OCI-LY1 (cell line): ENCODE measurements at regions not wholly inside any gene's neighbourhood (a gene's known extent, or its start where the extent isn't known, plus 50 kb on each side); places are given as distances from the start of the nearest gene placed in this dataset.
A peak's percentile ranks its signal among the peaks of the same experiment; 100 is the strongest.
"Not testable (repeated sequence)": the region's sequence is repeated elsewhere in the genome, so short reads cannot be mapped to it uniquely, and the experiment has no call there.

ENCODE experiments used
- H2AFZ ChIP-seq: fragments of 200-600 bp; sonication (generic), shearing (Covaris generic); 2 replicates; pipeline ENCODE4 v1.6.0; 2014; ENCODE audit warnings: antibody characterized with exemption, mild to moderate bottlenecking, low read length
- H3F3A ChIP-seq: fragments of 200-600 bp; sonication (generic), shearing (Covaris generic); 2 replicates; pipeline ENCODE4 v1.6.0; 2014; ENCODE audit warnings: mild to moderate bottlenecking, antibody characterized with exemption, low read length, moderate library complexity; ENCODE audit not compliant: insufficient read depth
- H3K27ac ChIP-seq: fragments of 200-600 bp; sonication (generic); 2 replicates; pipeline ENCODE4 v1.5.1; 2014; ENCODE audit warnings: low read length, mixed run types, mild to moderate bottlenecking, low read depth; ENCODE audit not compliant: poor library complexity, severe bottlenecking
- H3K27me3 ChIP-seq: fragments of 200-600 bp; sonication (generic); 2 replicates; pipeline ENCODE4 v1.6.0; 2014; ENCODE audit warnings: antibody characterized with exemption, mild to moderate bottlenecking, low read length, moderate library complexity; ENCODE audit not compliant: insufficient read depth
- H3K36me3 ChIP-seq: fragments of 200-600 bp; sonication (generic); 2 replicates; pipeline ENCODE4 v1.6.1; 2014; ENCODE audit warnings: mild to moderate bottlenecking, antibody characterized with exemption, low read length, moderate library complexity, mixed read lengths; ENCODE audit not compliant: insufficient read depth
- H3K4me1 ChIP-seq: fragments of 200-600 bp; sonication (generic); 2 replicates; pipeline ENCODE4 v1.5.1; 2014; ENCODE audit warnings: mild to moderate bottlenecking, low read length, moderate library complexity; ENCODE audit not compliant: insufficient read depth, severe bottlenecking
- H3K4me2 ChIP-seq: fragments of 200-600 bp; sonication (generic), shearing (Covaris generic); 2 replicates; pipeline ENCODE4 v1.6.1; 2014; ENCODE audit warnings: low read length
- H3K4me3 ChIP-seq: fragments of 200-600 bp; sonication (generic); 2 replicates; pipeline ENCODE4 v1.5.1; 2014; ENCODE audit warnings: low read length, low read depth, mild to moderate bottlenecking, mixed read lengths; ENCODE audit not compliant: poor library complexity, severe bottlenecking
- H3K79me2 ChIP-seq: fragments of 200-600 bp; shearing (Covaris generic); 2 replicates; pipeline ENCODE4 v1.6.1; 2016; ENCODE audit warnings: mixed run types, low read length, mixed read lengths; ENCODE audit not compliant: insufficient read depth
- H3K9ac ChIP-seq: fragments of 200-600 bp; sonication (generic), shearing (Covaris generic); 2 replicates; pipeline ENCODE4 v1.6.1; 2014; ENCODE audit warnings: mild to moderate bottlenecking, low read length, mixed read lengths
- H3K9me2 ChIP-seq: fragments of 200-600 bp; sonication (generic), shearing (Covaris generic); 2 replicates; pipeline ENCODE4 v1.6.1; 2014; ENCODE audit warnings: low read depth, mild to moderate bottlenecking, low read length, mixed read lengths
- H3K9me3 ChIP-seq: fragments of 200-600 bp; shearing (Covaris generic); 2 replicates; pipeline ENCODE4 v1.6.1; 2014; ENCODE audit warnings: low read length, mixed read lengths
- H4K20me1 ChIP-seq: fragments of 200-600 bp; sonication (generic), shearing (Covaris generic); 2 replicates; pipeline ENCODE4 v1.6.0; 2016; ENCODE audit warnings: mild to moderate bottlenecking, low read length; ENCODE audit not compliant: insufficient read depth
- EZH2 ChIP-seq: fragments of 200-600 bp; sonication (generic), shearing (Covaris generic); IDR thresholded peaks from 2 replicates; pipeline ENCODE4 v1.8.0; 2017; ENCODE audit warnings: borderline replicate concordance, mixed run types, mild to moderate bottlenecking, antibody characterized with exemption, low read length, moderate library complexity, mixed read lengths
- TF ChIP-seq, protein P1 (sequence below): fragments of 200-600 bp; sonication (generic), shearing (Covaris generic); IDR thresholded peaks from 2 replicates; pipeline ENCODE4 v1.5.1; 2017; ENCODE audit warnings: mild to moderate bottlenecking, antibody characterized with exemption, low read length, moderate library complexity, mixed read lengths

DNA sequence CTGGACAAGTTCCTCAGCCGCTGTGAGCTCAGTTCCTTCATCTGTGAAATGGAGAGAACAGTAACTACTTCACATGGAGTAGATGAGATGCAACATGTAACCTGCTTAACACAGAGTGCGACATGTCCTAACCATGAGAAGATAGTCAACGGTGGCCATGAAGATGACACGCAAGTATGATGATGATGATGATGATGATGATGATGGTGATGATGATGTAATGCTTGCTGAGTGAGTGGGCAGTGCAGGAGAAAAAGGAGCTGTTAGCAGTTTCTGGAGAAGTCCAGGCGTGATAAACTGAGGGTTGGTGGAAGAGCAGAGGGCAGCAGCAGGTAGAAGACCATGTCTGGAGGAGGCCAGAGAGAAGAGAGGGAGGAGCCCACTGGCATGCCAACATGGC is 90.8 kb upstream of the CD82 start:
- H3K9me2 ChIP-seq: no peaks in the 10 kb centered on the region
- no peak overlapping the region for H2AFZ ChIP-seq
- no peaks in the 10 kb centered on the region for H3K4me1 ChIP-seq
- H3K36me3 ChIP-seq: no peaks in the 10 kb centered on the region
- H3K27me3 ChIP-seq: no peaks in the 10 kb centered on the region
- H3K9me3 ChIP-seq: no peaks in the 10 kb centered on the region
- no peaks in the 10 kb centered on the region for H4K20me1 ChIP-seq
- H3F3A ChIP-seq: no peaks in the 10 kb centered on the region
- H3K79me2 ChIP-seq: no peaks in the 10 kb centered on the region
- no peak overlapping the region for H3K4me2 ChIP-seq
- no peak overlapping the region for H3K4me3 ChIP-seq
- H3K9ac ChIP-seq: no peak overlapping the region
- H3K27ac ChIP-seq: no peak overlapping the region
- no peak for TF ChIP-seq EZH2
- TF ChIP-seq, protein P1, sequence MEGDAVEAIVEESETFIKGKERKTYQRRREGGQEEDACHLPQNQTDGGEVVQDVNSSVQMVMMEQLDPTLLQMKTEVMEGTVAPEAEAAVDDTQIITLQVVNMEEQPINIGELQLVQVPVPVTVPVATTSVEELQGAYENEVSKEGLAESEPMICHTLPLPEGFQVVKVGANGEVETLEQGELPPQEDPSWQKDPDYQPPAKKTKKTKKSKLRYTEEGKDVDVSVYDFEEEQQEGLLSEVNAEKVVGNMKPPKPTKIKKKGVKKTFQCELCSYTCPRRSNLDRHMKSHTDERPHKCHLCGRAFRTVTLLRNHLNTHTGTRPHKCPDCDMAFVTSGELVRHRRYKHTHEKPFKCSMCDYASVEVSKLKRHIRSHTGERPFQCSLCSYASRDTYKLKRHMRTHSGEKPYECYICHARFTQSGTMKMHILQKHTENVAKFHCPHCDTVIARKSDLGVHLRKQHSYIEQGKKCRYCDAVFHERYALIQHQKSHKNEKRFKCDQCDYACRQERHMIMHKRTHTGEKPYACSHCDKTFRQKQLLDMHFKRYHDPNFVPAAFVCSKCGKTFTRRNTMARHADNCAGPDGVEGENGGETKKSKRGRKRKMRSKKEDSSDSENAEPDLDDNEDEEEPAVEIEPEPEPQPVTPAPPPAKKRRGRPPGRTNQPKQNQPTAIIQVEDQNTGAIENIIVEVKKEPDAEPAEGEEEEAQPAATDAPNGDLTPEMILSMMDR: no peak

DNA sequence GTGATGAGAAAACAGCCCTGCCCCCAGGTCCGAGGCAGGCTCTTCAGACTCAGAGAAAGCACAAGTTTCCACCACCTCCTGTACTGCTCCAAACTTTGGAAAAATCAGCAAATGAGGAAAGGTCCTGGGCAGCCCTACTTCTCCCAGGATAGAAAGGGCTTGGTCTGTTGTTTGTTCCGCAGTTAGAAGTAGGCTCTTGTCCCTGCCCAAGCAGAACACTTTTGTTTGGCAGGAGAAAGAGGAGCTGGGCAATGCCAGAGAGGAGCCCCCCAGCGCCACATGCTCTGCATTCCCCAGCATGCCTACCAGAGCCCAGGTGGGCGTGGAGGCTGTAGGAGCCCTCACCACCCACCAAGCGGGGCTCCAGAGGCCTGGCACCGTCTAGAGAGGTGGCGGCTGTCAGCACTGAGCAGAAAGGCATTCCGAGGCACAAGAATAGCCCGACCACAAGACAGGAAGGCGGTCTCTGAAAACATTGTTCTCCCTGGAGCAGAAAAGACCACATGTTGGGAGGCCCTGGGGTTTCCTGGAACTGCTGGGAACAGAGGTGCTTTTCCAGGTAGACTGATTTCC is 90.3 kb upstream of the CD82 start:
- no peak overlapping the region for H2AFZ ChIP-seq
- H3K4me2 ChIP-seq: no peak overlapping the region
- H3K9ac ChIP-seq: no peak overlapping the region
- H3K4me1 ChIP-seq: no peaks in the 10 kb centered on the region
- H3F3A ChIP-seq: no peaks in the 10 kb centered on the region
- no peaks in the 10 kb centered on the region for H3K36me3 ChIP-seq
- H3K79me2 ChIP-seq: no peaks in the 10 kb centered on the region
- no peaks in the 10 kb centered on the region for H3K9me3 ChIP-seq
- no peak overlapping the region for H3K4me3 ChIP-seq
- no peaks in the 10 kb centered on the region for H4K20me1 ChIP-seq
- H3K9me2 ChIP-seq: no peaks in the 10 kb centered on the region
- H3K27ac ChIP-seq: no peak overlapping the region
- TF ChIP-seq, protein P1: no peak
- no peak for TF ChIP-seq EZH2
- H3K27me3 ChIP-seq: no peaks in the 10 kb centered on the region

DNA sequence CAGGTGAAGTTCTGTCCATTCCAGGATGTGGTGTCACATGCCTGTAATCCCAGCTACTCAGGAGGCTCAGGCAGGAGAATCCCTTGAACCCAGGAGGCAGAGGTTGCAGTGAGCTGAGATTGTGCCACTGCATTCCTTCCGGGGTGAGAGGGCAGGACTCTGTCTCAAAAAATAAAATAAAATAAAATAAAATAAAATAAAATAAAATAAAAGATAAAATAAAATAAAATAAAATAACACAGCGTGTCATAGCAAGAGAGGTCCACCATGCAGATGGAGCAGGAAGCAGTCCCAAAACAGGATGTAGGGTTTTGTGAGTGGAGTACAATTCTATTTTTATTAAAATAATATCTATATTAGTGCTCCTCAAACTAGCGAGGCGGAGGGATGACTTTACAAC is 83.1 kb upstream of the CD82 start:
- not testable (repeated sequence) for H3K27me3 ChIP-seq, H3K79me2 ChIP-seq, H3K27ac ChIP-seq, H3K36me3 ChIP-seq, H3K4me1 ChIP-seq, H3K9me2 ChIP-seq, H3K4me3 ChIP-seq, H3K9ac ChIP-seq, H4K20me1 ChIP-seq, H3F3A ChIP-seq, H2AFZ ChIP-seq, H3K9me3 ChIP-seq, H3K4me2 ChIP-seq

DNA sequence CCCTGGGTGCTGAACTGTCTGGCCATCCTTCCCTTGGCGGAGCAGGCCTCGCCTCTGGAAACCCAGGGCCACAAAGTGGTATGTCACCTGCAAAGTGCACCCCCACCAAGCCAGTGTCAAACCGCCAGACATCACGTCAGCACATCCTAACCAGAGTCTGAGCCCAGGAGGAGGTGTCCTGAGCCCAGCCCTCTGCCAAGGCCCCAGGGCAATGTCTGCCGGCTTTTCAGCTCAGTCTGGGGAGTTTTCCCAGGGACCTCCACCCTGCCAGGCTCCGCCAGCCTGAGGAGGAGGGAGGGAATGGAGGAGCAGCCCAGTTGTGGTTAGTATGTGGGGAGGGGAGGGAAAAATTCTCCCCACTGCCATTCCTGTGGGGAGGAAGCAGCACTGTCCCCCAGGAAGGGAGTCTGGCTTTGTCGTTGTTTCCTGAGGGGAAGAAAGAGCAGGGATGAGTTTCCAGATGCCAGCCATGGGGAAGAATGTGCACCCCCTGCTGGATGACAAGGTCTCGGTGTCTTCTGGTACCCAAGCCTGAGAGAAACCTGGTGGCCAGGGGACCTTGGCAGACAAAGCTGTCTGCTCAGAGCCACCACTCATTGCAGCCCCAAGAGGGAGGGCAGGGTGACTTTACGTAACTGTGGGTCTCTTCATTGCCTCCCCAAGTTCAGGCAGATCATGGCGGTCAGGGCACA is 81.4 kb upstream of the CD82 start:
- Histone ChIP-seq H3K27me3 (no peaks in the 10 kb centered on the region), H3K9ac (no peak overlapping the region), H3K9me2 (no peaks in the 10 kb centered on the region), H4K20me1 (no peaks in the 10 kb centered on the region), H3K36me3 (no peaks in the 10 kb centered on the region), H3F3A (no peaks in the 10 kb centered on the region), H2AFZ (no peak overlapping the region), H3K4me3 (no peak overlapping the region), H3K4me1 (no peaks in the 10 kb centered on the region), H3K79me2 (no peaks in the 10 kb centered on the region), H3K4me2 (no peak overlapping the region), H3K27ac (no peak overlapping the region), H3K9me3 (no peaks in the 10 kb centered on the region)
- no peak for TF ChIP-seq EZH2
- TF ChIP-seq, protein P1: peak; percentile 34; the same call in 1 of the 2 replicates
